GM23248 (cell line): ENCODE measurements at regions not wholly inside any gene's neighbourhood (a gene's known extent, or its start where the extent isn't known, plus 50 kb on each side); places are given as distances from the start of the nearest gene placed in this dataset.

Source experiments
- EZH2 ChIP-seq: fragments of 200-600 bp; sonication (generic); IDR thresholded peaks from 2 replicates; pipeline ENCODE4 v1.6.1; 2018; ENCODE audit warnings: antibody characterized with exemption, mild to moderate bottlenecking; ENCODE audit not compliant: insufficient read depth, poor library complexity, severe bottlenecking
- EZH2phosphoT487 ChIP-seq: fragments of 200-600 bp; sonication (generic); IDR thresholded peaks from 2 replicates; pipeline ENCODE4 v1.6.1; 2018; ENCODE audit warnings: antibody characterized with exemption, moderate library complexity, mild to moderate bottlenecking, low read depth; ENCODE audit not compliant: insufficient read depth

GRCh38 chr2:146992466-146992865 is 852.4 kb upstream of the ACVR2A start:
- TF ChIP-seq EZH2phosphoT487 (no peak), EZH2 (no peak)
